ENCODE measurements at regions not wholly inside any gene's neighbourhood (a gene's known extent, or its start where the extent isn't known, plus 50 kb on each side); places are given as distances from the start of the nearest gene placed in this dataset.

DNA sequence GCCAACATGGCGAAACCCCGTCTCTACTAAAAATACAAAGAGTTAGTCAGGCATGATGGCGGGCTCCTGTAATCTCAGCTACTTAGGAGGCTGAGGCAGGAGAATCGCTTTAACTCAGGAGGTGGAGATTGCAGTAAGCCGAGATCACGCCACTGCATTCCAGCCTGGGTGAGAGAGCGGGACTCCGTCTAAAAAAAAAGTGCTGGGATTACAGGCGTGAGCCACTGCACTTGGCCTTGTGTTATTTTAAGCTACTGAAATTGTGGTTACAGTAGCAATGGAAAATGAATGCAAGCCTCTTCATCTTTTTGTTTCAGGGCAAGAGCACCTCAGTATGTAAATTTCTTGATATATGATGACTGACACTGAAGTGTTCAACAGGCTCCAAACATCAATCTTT is 106.4 kb upstream of the IMMP2L start:
- Histone ChIP-seq H3K4me3 (ENCODE audit: low read depth, low read length, poor library complexity, severe bottlenecking) (no peak overlapping the region), H3K4me2 (ENCODE audit: low read length) (0 out of 2 replicates have a peak overlapping the region, but pooled peaks have one; percentile 5), H3K36me3 (ENCODE audit: insufficient read depth, low read length) (no peaks in the 10 kb centered on the region), H3K9me2 (ENCODE audit: low read depth, low read length) (no peaks in the 10 kb centered on the region), H3F3A (ENCODE audit: insufficient read depth, low read length) (no peaks in the 10 kb centered on the region), H3K9ac (ENCODE audit: low read length) (no peak overlapping the region), H3K4me1 (ENCODE audit: insufficient read depth, low read length, severe bottlenecking) (peaks cover 23% of the 10 kb centered on the region), H3K9me3 (ENCODE audit: low read length) (no peaks in the 10 kb centered on the region), H3K27me3 (ENCODE audit: insufficient read depth, low read length) (no peaks in the 10 kb centered on the region), H3K27ac (ENCODE audit: low read depth, low read length, poor library complexity, severe bottlenecking) (peak overlapping the region; percentile 67), H2AFZ (ENCODE audit: low read length) (no peak overlapping the region), H4K20me1 (ENCODE audit: insufficient read depth, low read length) (no peaks in the 10 kb centered on the region), H3K79me2 (ENCODE audit: insufficient read depth, low read length) (no peaks in the 10 kb centered on the region)
- TF ChIP-seq, protein P1, sequence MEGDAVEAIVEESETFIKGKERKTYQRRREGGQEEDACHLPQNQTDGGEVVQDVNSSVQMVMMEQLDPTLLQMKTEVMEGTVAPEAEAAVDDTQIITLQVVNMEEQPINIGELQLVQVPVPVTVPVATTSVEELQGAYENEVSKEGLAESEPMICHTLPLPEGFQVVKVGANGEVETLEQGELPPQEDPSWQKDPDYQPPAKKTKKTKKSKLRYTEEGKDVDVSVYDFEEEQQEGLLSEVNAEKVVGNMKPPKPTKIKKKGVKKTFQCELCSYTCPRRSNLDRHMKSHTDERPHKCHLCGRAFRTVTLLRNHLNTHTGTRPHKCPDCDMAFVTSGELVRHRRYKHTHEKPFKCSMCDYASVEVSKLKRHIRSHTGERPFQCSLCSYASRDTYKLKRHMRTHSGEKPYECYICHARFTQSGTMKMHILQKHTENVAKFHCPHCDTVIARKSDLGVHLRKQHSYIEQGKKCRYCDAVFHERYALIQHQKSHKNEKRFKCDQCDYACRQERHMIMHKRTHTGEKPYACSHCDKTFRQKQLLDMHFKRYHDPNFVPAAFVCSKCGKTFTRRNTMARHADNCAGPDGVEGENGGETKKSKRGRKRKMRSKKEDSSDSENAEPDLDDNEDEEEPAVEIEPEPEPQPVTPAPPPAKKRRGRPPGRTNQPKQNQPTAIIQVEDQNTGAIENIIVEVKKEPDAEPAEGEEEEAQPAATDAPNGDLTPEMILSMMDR (IDR thresholded peaks at IDR 0.05; ENCODE audit: low read length), result no peak
- TF ChIP-seq EZH2 (IDR thresholded peaks at IDR 0.05; ENCODE audit: borderline replicate concordance, low read length), result no peak

DNA sequence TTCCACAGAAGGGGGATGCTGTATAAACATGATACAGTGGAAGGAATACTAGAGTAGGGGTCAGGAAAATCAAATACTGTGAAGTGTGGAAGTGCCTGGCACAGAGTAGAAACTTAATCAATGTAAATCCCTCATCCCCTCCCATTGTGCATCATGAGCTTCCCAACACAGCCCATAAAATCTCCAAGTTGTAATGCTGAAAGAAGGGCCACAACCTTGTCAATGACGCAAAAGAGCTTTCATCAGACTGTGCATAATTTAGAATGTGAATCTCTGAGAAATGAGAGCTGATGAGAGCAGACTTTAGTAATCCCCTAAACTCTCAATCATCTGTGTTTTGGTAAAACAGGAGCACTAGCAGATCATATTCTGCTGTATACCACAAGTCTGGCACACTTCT is 105.2 kb upstream of the IMMP2L start:
- TF ChIP-seq, protein P1 (IDR thresholded peaks at IDR 0.05; ENCODE audit: low read length), result no peak
- TF ChIP-seq EZH2 (IDR thresholded peaks at IDR 0.05; ENCODE audit: borderline replicate concordance, low read length), result no peak

DNA sequence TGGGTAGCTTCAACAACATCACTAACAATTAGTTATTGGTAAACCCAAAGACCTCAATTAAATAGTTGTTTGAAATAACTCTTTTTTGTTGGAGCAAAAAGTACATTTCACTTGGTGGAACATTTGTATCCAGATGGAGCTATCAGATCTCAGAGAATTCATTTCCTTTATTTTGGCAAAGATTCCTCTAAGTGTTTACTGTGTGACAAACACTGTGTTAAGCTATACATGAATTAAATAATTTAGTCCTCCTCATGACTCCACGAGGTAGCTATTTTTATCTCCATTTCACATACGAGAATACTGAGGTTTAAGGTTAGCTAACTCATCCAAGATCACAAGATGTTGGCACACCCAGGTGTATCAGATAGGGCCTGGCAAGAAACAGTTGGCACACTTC is 104.0 kb upstream of the IMMP2L start:
- Histone ChIP-seq H3F3A (ENCODE audit: insufficient read depth, low read length) (no peaks in the 10 kb centered on the region), H3K9me3 (ENCODE audit: low read length) (no peaks in the 10 kb centered on the region), H3K27me3 (ENCODE audit: insufficient read depth, low read length) (no peaks in the 10 kb centered on the region), H3K9ac (ENCODE audit: low read length) (no peak overlapping the region), H3K9me2 (ENCODE audit: low read depth, low read length) (no peaks in the 10 kb centered on the region), H3K79me2 (ENCODE audit: insufficient read depth, low read length) (no peaks in the 10 kb centered on the region), H3K4me2 (ENCODE audit: low read length) (no peak overlapping the region), H3K36me3 (ENCODE audit: insufficient read depth, low read length) (no peaks in the 10 kb centered on the region), H3K4me3 (ENCODE audit: low read depth, low read length, poor library complexity, severe bottlenecking) (no peak overlapping the region), H2AFZ (ENCODE audit: low read length) (no peak overlapping the region), H3K4me1 (ENCODE audit: insufficient read depth, low read length, severe bottlenecking) (peaks cover 23% of the 10 kb centered on the region), H4K20me1 (ENCODE audit: insufficient read depth, low read length) (no peaks in the 10 kb centered on the region), H3K27ac (ENCODE audit: low read depth, low read length, poor library complexity, severe bottlenecking) (no peak overlapping the region)
- TF ChIP-seq EZH2 (IDR thresholded peaks at IDR 0.05; ENCODE audit: borderline replicate concordance, low read length), result no peak
- TF ChIP-seq, protein P1 (IDR thresholded peaks at IDR 0.05; ENCODE audit: low read length), result no peak

More for the DNA sequence above, 105.2 kb upstream of the IMMP2L start:
- Histone ChIP-seq H3K9me3 (ENCODE audit: low read length) (no peaks in the 10 kb centered on the region), H3K9ac (ENCODE audit: low read length) (no peak overlapping the region), H4K20me1 (ENCODE audit: insufficient read depth, low read length) (no peaks in the 10 kb centered on the region), H2AFZ (ENCODE audit: low read length) (no peak overlapping the region), H3F3A (ENCODE audit: insufficient read depth, low read length) (no peaks in the 10 kb centered on the region), H3K36me3 (ENCODE audit: insufficient read depth, low read length) (no peaks in the 10 kb centered on the region), H3K4me2 (ENCODE audit: low read length) (no peak overlapping the region), H3K79me2 (ENCODE audit: insufficient read depth, low read length) (no peaks in the 10 kb centered on the region), H3K4me3 (ENCODE audit: low read depth, low read length, poor library complexity, severe bottlenecking) (no peak overlapping the region), H3K27me3 (ENCODE audit: insufficient read depth, low read length) (no peaks in the 10 kb centered on the region), H3K9me2 (ENCODE audit: low read depth, low read length) (no peaks in the 10 kb centered on the region), H3K4me1 (ENCODE audit: insufficient read depth, low read length, severe bottlenecking) (peaks cover 23% of the 10 kb centered on the region), H3K27ac (ENCODE audit: low read depth, low read length, poor library complexity, severe bottlenecking) (peak overlapping the region; percentile 67)

Data from OCI-LY1 (cell line).